ENCODE measurements at regions not wholly inside any gene's neighbourhood (a gene's known extent, or its start where the extent isn't known, plus 50 kb on each side); places are given as distances from the start of the nearest gene placed in this dataset. TPM values are rescaled to one million over a fixed set of nuclear protein-coding genes. Genes with fewer than 3 reads are reported as not detected.

DNA sequence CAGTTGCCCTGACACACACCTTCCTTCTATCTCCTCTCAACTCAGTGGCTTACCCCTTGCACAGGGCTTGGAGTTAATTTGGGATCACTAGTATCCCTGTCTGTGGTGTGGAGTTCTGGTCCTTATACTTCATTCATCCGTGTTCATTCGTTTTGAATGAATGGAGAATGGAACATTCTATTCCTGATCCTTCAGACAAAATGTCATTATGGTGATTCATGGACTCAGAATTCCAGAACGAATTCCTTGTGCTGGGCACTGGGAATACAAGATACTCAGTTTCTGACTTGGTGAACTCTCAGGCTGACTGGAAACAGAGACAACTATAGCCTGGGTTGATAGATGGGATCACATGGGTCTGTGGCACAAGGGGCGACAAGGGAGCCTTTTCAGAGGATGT lies 49.9 kb upstream of the TRABD2B start:
- H3K27ac Mint-ChIP-seq, result no peak overlapping the region
- H3K4me1 Mint-ChIP-seq, result no peaks in the 10 kb centered on the region
- ATAC-seq (ENCODE audit: low read depth) (no peak), DNase-seq (no peak)
- POLR2A ChIA-PET, result no interaction called here
- H3K27me3 Mint-ChIP-seq, result peaks cover 15% of the 10 kb centered on the region
- H3K9me3 Mint-ChIP-seq (ENCODE audit: insufficient read depth), result no peaks in the 10 kb centered on the region
- Histone ChIP-seq H4K20me1 (ENCODE audit: control insufficient read depth, insufficient read depth, low read length, poor library complexity, severe bottlenecking) (no peaks in the 10 kb centered on the region), H3K9me3 (ENCODE audit: control extremely low read depth in 1 of 3, control insufficient read depth in 2 of 3, insufficient read depth in 1 of 3, low read length in 2 of 3) (no peaks in the 10 kb centered on the region), H3K4me1 (ENCODE audit: control insufficient read depth in 2 of 2, insufficient read depth in 2 of 2, low read length in 2 of 2) (no peaks in the 10 kb centered on the region), H3K4me3 (ENCODE audit: control extremely low read depth in 1 of 5, extremely low read depth in 1 of 5, insufficient read depth in 1 of 5, low read depth in 2 of 5, low read length in 4 of 5) (no peak overlapping the region), H3K9ac (ENCODE audit: low read length) (no peak overlapping the region), H3K79me2 (ENCODE audit: control insufficient read depth, insufficient read depth, low read length) (no peaks in the 10 kb centered on the region), H3K27ac (ENCODE audit: low read length in 2 of 2) (no peak overlapping the region), H3K36me3 (replicated peaks in 1 of 2; ENCODE audit: control extremely low read depth in 1 of 2, control insufficient read depth in 1 of 2, extremely low read depth in 1 of 2, insufficient read depth in 2 of 2, low read length in 1 of 2) (no peaks in the 10 kb centered on the region), H3K4me2 (replicated peaks; ENCODE audit: low read depth, low read length, poor library complexity, severe bottlenecking) (no peak overlapping the region), H2AFZ (ENCODE audit: insufficient read depth, low read depth, low read length, poor library complexity, severe bottlenecking) (no peak overlapping the region), H3K27me3 (replicated peaks in 1 of 4; ENCODE audit: control extremely low read depth in 1 of 4, control insufficient read depth in 3 of 4, insufficient read depth in 4 of 4, low read length in 3 of 4) (peaks cover 0 to 5% (median 0%) of the 10 kb centered on the region in 4 experiments)
- TF ChIP-seq EZH2 (IDR thresholded peaks at IDR 0.05; ENCODE audit: borderline replicate concordance, insufficient read depth, low read depth, low read length, poor library complexity, severe bottlenecking), result no peak
- TF ChIP-seq, protein P1, sequence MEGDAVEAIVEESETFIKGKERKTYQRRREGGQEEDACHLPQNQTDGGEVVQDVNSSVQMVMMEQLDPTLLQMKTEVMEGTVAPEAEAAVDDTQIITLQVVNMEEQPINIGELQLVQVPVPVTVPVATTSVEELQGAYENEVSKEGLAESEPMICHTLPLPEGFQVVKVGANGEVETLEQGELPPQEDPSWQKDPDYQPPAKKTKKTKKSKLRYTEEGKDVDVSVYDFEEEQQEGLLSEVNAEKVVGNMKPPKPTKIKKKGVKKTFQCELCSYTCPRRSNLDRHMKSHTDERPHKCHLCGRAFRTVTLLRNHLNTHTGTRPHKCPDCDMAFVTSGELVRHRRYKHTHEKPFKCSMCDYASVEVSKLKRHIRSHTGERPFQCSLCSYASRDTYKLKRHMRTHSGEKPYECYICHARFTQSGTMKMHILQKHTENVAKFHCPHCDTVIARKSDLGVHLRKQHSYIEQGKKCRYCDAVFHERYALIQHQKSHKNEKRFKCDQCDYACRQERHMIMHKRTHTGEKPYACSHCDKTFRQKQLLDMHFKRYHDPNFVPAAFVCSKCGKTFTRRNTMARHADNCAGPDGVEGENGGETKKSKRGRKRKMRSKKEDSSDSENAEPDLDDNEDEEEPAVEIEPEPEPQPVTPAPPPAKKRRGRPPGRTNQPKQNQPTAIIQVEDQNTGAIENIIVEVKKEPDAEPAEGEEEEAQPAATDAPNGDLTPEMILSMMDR (IDR thresholded peaks at IDR 0.05), result no peak
- CTCF ChIA-PET, result no interaction called here
- intact Hi-C loops (cut with micrococcal nuclease), result no loop called here
- H3K4me3 Mint-ChIP-seq, result no peak overlapping the region
- 79% methylated on average over 2 of the region's 4 CpGs for WGBS (ENCODE audit: insufficient coverage)

Small RNAs in the stretch of these regions (small RNA-seq; reads per million reads assigned to genes)
- not detected for gene CYP46A4P (ENCODE audit: insufficient read length, low read depth, low replicate concordance)
